ENCODE measurements at regions not wholly inside any gene's neighbourhood (a gene's known extent, or its start where the extent isn't known, plus 50 kb on each side); places are given as distances from the start of the nearest gene placed in this dataset.
"Not testable (repeated sequence)": the region's sequence is repeated elsewhere in the genome, so short reads cannot be mapped to it uniquely, and the experiment has no call there.

GRCh38 chr16:21390634-21391033, 112.5 kb upstream of the CRYM start:
- TF ChIP-seq, protein P1, sequence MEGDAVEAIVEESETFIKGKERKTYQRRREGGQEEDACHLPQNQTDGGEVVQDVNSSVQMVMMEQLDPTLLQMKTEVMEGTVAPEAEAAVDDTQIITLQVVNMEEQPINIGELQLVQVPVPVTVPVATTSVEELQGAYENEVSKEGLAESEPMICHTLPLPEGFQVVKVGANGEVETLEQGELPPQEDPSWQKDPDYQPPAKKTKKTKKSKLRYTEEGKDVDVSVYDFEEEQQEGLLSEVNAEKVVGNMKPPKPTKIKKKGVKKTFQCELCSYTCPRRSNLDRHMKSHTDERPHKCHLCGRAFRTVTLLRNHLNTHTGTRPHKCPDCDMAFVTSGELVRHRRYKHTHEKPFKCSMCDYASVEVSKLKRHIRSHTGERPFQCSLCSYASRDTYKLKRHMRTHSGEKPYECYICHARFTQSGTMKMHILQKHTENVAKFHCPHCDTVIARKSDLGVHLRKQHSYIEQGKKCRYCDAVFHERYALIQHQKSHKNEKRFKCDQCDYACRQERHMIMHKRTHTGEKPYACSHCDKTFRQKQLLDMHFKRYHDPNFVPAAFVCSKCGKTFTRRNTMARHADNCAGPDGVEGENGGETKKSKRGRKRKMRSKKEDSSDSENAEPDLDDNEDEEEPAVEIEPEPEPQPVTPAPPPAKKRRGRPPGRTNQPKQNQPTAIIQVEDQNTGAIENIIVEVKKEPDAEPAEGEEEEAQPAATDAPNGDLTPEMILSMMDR (IDR thresholded peaks at IDR 0.05) = not testable (repeated sequence)
- not testable (repeated sequence) for TF ChIP-seq POLR2AphosphoS5 (IDR thresholded peaks at IDR 0.05)
